ENCODE measurements at regions not wholly inside any gene's neighbourhood (a gene's known extent, or its start where the extent isn't known, plus 50 kb on each side); places are given as distances from the start of the nearest gene placed in this dataset.
"Not testable (repeated sequence)": the region's sequence is repeated elsewhere in the genome, so short reads cannot be mapped to it uniquely, and the experiment has no call there.

DNA sequence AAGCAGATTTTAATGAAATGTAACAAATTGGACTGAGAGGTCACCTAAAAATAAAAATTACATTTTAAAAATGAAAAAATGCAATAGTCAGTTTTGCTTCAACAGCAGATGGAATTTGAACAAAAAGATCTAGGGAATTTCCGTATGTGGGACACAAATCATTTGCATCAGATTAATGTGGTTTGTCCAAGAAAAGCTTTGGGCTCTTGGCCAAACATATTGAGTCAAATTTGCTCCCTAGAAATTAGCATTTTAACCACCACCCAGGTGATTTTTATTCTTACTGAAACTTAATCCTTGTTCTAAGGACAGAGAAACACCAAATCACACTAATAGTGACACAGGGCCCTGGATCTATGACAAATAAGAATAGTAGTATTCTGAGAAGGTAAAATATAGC, 1477.8 kb downstream of the FAM181B start:
- DNase-seq (ENCODE audit: low read depth) = peak; percentile 5

GRCh38 chr11:81253244-81253643, 1480.4 kb downstream of the FAM181B start:
- no peak overlapping the region for H3K4me3 ChIP-seq (ENCODE audit: control insufficient read depth, low read depth, low read length)
- DNase-seq (ENCODE audit: low read depth) = peak; percentile 1
- TF ChIP-seq, protein P1, sequence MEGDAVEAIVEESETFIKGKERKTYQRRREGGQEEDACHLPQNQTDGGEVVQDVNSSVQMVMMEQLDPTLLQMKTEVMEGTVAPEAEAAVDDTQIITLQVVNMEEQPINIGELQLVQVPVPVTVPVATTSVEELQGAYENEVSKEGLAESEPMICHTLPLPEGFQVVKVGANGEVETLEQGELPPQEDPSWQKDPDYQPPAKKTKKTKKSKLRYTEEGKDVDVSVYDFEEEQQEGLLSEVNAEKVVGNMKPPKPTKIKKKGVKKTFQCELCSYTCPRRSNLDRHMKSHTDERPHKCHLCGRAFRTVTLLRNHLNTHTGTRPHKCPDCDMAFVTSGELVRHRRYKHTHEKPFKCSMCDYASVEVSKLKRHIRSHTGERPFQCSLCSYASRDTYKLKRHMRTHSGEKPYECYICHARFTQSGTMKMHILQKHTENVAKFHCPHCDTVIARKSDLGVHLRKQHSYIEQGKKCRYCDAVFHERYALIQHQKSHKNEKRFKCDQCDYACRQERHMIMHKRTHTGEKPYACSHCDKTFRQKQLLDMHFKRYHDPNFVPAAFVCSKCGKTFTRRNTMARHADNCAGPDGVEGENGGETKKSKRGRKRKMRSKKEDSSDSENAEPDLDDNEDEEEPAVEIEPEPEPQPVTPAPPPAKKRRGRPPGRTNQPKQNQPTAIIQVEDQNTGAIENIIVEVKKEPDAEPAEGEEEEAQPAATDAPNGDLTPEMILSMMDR (conservative IDR thresholded peaks at IDR 0.05; ENCODE audit: control insufficient read depth, insufficient read depth, low read depth, low read length) = no peak

More for the DNA sequence above, 1477.8 kb downstream of the FAM181B start:
- no peak overlapping the region for H3K4me3 ChIP-seq (ENCODE audit: control insufficient read depth, low read depth, low read length)
- TF ChIP-seq, protein P1 (conservative IDR thresholded peaks at IDR 0.05; ENCODE audit: control insufficient read depth, insufficient read depth, low read depth, low read length) = no peak

DNA sequence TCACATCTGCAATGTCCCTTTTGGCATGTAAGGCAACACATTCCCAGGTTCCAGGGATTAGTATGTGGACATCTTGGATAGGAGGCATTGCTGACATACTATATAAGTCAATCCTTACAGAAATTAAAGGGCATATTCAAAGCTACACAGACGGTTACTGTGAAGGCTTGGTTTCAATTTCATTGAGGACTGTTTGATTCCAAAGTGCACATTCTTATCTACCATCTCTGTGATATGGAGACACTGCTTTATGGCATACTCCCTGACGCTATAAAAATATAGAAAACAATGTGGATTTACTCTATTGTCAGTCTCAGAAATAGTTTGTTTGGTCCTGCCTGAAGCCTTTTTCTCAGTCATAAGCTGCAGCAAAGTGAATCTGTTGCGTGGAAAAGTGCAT, 1486.7 kb downstream of the FAM181B start:
- no peak overlapping the region for H3K4me3 ChIP-seq (ENCODE audit: control insufficient read depth, low read depth, low read length)

DNA sequence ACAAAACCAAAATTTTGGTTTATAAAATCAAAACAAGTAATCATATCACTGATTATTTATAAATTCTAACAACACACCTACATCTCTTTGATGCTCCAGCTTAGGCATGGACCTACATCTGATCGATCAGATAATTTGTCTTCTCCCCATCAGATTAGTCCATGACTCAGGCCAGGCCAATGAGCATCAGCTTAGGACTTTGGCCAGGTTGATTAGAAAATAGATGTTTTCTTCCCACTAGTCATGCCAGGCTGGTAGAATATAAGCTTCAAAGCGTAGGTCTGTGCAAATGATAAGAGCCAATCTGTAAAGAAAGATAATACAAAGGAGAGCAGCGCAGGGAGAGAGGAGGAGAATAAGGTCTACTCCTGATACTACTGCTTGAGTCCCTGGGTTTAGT, 1487.9 kb downstream of the FAM181B start:
- DNase-seq (ENCODE audit: low read depth) = no peak
- TF ChIP-seq, protein P1 (conservative IDR thresholded peaks at IDR 0.05; ENCODE audit: control insufficient read depth, insufficient read depth, low read depth, low read length) = no peak
- H3K4me3 ChIP-seq (ENCODE audit: control insufficient read depth, low read depth, low read length) = no peak overlapping the region

More for the DNA sequence above, 1486.7 kb downstream of the FAM181B start:
- TF ChIP-seq, protein P1 (conservative IDR thresholded peaks at IDR 0.05; ENCODE audit: control insufficient read depth, insufficient read depth, low read depth, low read length) = no peak
- DNase-seq (ENCODE audit: low read depth) = no peak

- DNase-seq (ENCODE audit: low read depth) = no peak
- H3K4me3 ChIP-seq (ENCODE audit: control insufficient read depth, low read depth, low read length) = no peak overlapping the region
- TF ChIP-seq, protein P1 (conservative IDR thresholded peaks at IDR 0.05; ENCODE audit: control insufficient read depth, insufficient read depth, low read depth, low read length) = no peak
Observed at GRCh38 chr11:81241672-81242275, 1491.9 kb downstream of the FAM181B start.

- TF ChIP-seq, protein P1 (conservative IDR thresholded peaks at IDR 0.05; ENCODE audit: control insufficient read depth, insufficient read depth, low read depth, low read length) = peak; percentile 28
- peak; percentile 49 for DNase-seq (ENCODE audit: low read depth)
- no peak overlapping the region for H3K4me3 ChIP-seq (ENCODE audit: control insufficient read depth, low read depth, low read length)
Observed at GRCh38 chr11:81237139-81237538, 1496.5 kb downstream of the FAM181B start.

- not testable (repeated sequence) for H3K4me3 ChIP-seq (ENCODE audit: control insufficient read depth, low read depth, low read length); DNase-seq (ENCODE audit: low read depth)
Observed at GRCh38 chr11:81227409-81227808, 1506.3 kb downstream of the FAM181B start.

All from fibroblast of mammary gland (primary cell).